Urinary bladder (tissue), 1 donor: ENCODE measurements at regions not wholly inside any gene's neighbourhood (a gene's known extent, or its start where the extent isn't known, plus 50 kb on each side); places are given as distances from the start of the nearest gene placed in this dataset. TPM values are rescaled to one million over a fixed set of nuclear protein-coding genes. Genes with fewer than 3 reads are reported as not detected.

Source experiments
- small RNA-seq: library from RNA; depleted of rRNA; stranded (forward); fragments of <200 nt; gene quantifications from one replicate; pipeline ENCODE3, GENCODE V24; 2014

Small RNA genes lying in the stretch of these regions (small RNA-seq; reads per million reads assigned to genes)
- gene AC091849.1 (not detected), gene MIR4277 (not detected)
